ENCODE measurements at regions not wholly inside any gene's neighbourhood (a gene's known extent, or its start where the extent isn't known, plus 50 kb on each side); places are given as distances from the start of the nearest gene placed in this dataset.
"Not testable (repeated sequence)": the region's sequence is repeated elsewhere in the genome, so short reads cannot be mapped to it uniquely, and the experiment has no call there.

GRCh38 chr9:75462866-75463265, 374.6 kb downstream of the OSTF1 start:
- no peak for DNase-seq

GRCh38 chr9:75463871-75464270, 375.6 kb downstream of the OSTF1 start:
- no peak for DNase-seq

GRCh38 chr9:75464726-75465125, 376.4 kb downstream of the OSTF1 start:
- no peak for DNase-seq

DNA sequence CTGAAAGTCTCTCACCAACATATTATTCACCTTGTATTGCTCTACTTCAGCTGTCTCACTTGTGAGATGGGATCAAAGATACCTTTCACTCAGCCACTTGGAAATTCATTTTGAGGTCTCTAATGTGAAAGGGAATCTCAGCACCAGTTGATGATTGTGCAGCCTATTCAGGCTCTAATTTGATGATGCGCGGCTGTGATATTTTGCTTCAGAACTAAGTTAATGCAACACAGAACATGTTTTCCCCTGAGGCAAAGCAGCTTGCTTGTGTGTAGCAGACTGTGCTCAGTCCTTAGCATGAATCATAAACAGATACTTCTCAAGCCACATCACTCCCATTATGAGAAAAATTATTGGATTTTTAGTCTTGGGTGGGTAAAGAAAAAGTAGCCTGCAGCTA, 378.8 kb downstream of the OSTF1 start:
- DNase-seq = no peak

DNA sequence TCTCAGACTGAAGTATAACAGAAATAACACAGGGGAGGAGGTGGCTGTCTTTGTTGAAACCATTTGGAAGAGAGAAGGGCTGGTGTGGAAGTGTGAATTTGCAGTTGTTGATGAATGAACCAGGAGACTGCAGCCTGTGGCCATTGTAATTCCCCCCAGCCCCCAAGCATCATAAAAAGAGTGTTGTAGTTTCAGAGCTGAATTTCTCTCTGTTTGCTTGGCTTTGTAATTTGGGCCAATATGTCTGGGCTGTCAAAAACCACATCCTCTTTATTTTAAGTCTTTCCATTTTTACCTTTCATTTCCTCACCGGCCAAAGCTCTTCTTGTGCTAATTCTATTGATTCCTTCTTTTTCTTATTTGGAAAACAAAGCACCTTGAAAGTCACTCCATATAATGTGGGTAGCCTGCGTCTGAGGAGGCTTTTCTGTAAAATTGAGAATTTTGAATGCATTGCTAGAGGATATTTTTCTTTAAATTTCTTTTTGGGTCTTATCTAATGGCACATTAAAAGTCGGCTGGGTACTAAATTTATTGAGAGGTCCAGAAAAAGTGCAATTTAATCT, 383.3 kb downstream of the OSTF1 start:
- DNase-seq = no peak

DNA sequence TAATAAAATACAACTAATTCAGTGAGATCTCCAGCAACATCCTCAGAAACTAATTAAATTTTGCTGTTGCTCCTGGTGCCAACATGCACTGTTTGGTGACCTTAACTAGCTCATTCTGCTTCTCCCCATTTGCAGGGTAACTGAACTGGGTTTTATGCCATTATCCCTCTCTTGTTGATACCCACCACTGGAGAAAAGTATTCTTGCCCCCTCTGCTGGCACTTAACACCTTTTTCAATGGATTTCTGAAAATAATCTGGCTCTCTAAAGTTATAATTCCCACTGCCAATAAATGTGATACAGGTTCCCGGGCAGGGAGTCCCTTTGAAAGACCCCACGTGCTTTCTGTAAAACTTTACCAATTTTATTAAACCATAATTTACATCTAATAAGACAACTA, 394.3 kb downstream of the OSTF1 start:
- no peak for DNase-seq

GRCh38 chr9:75483636-75484035, 395.3 kb downstream of the OSTF1 start:
- DNase-seq = no peak

- DNase-seq = no peak
Measured at GRCh38 chr9:75487856-75488718, 399.8 kb downstream of the OSTF1 start.

DNA sequence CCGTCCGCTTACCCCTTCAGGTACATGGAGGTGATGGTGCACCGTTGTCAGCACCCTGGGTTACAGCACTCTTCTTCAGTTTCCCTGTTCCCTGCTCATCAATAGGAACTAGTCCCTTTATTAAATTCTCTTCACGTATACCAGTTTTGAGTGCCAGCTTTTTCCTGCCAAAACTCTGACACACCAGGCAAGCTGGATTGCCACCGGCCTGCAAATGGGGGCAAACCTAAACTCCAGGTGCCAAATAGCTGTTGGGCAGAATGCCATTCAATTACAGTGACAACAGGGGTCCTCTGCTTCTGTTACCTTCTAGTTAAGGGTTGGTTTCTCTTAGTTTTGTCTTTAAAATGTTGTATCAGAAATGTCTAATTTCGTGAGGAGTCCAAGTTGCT, 400.4 kb downstream of the OSTF1 start:
- no peak for DNase-seq

- no peak for DNase-seq
Measured at GRCh38 chr9:75490326-75490725, 400.1 kb upstream of the PCSK5 start.

GRCh38 chr9:75491533-75491932, 398.9 kb upstream of the PCSK5 start:
- DNase-seq = no peak

DNA sequence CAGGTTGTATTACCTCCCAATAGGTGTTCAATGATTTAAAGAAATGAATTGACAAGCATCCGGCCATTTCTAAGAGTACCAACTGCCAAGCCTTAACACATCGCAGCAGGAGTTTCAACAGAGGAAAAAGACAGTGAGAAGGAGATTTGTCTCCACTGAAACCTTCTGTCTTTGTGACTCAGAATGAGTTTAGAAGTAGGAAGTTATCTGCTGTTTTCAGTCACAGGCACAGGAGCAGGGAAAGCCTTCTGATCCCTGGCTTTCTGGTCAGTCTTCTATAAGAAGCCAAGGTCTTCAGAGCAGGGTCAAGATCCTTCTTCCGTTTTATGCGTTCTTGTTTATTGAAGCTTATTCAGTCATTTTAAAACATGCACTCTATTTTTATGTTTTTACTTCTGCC, 390.7 kb upstream of the PCSK5 start:
- DNase-seq = no peak

DNA sequence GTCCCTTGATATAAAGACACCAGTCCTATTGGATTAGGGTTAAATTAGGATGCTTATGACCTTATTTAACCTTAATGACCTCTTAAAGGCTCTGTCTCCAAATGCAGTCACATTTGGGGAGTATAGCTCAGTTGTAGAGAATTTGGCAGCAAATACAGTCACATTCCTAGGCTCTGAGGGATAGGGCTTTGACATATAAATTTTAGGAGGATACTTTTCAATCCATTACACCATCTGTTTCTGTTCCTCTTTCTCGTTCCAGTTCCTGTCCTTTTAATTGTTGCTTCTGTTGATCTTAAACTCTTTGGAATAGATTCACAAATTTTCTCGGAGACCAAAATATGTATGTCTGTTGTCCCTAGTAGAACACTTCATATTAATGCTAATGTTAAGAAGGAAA, 390.0 kb upstream of the PCSK5 start:
- no peak for DNase-seq

GRCh38 chr9:75500940-75501339, 389.5 kb upstream of the PCSK5 start:
- not testable (repeated sequence) for DNase-seq

DNA sequence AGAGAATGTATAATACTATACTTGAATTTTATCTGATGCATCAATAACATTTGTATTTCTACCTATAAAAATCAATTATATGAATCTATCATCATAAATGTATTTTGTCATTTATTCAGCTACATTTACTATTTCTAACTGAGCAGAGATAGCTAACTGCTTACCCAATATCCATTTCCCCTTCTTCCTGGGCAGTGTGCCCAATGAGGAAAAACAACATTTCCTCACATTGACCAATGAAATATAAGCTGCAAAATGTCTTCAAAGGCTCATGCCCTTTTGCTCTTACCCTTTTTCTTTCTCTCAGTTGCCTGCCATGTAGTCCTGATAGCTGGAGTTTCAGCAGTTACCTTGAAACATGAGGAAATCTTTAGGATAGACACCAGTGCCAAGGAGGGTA, 385.8 kb upstream of the PCSK5 start:
- no peak for DNase-seq

GRCh38 chr9:75505654-75506053, 384.8 kb upstream of the PCSK5 start:
- no peak for DNase-seq

DNA sequence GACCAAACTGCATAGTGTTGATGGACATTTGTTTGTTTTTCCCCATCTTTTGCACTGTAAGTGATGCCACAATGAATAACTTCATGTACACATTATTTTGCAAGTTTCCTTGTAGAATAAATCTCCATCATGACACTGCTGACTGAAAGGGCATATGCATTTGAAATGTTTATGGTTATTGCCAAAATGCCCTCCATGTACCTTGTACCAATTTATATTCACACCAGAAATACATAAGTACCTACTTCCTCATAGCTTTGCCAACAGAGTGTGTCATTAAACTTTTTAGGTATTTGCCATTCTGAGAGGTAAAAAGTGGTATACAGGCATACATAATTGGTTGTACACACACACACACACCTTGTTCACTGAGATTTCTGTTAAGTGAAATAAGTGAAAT, 361.0 kb upstream of the PCSK5 start:
- no peak for DNase-seq

GRCh38 chr9:75531588-75531987, 358.9 kb upstream of the PCSK5 start:
- DNase-seq = no peak

GRCh38 chr9:75532233-75533050, 358.0 kb upstream of the PCSK5 start:
- no peak for DNase-seq

DNA sequence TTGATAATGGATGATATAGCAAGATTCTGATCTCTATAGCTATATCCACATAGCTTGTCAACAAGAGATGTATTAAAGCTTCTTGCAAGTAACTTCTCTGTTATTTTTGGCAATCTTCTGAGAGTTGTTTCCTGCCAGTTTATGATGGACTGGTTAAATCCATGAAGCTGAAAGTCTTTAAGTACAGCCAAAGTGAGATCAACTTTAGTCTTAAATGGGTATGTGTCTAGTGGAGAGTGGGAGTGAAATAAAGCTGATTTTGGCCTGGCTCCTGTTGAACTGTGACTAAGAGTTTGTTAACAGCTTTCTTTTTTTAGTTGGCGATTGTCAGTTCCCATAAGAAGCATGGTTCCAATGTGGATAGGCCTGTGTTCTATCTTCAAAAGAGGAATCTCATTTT, 350.9 kb upstream of the PCSK5 start:
- no peak for DNase-seq

DNA sequence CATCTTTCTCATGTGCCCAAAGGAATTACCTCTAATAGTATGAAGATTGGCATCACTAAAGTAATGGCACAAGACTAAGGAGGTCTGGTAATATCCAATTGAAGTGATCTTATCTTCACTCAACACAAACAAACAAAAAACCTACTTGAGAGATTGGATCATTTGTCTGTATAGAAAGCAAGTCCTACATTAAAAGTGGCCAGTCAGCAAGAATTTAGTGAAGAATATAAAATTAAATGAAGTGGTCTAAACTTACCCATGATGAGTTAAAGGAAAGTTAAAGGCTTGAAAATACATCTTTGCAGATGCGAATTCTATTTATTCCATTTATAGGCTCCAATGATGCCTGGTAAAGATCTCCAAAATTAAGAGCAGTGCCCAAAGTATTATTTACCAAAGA, 350.3 kb upstream of the PCSK5 start:
- no peak for DNase-seq

- no peak for DNase-seq
Measured at GRCh38 chr9:75541734-75542133, 348.7 kb upstream of the PCSK5 start.

- DNase-seq = no peak
Measured at GRCh38 chr9:75544815-75545214, 345.7 kb upstream of the PCSK5 start.

DNA sequence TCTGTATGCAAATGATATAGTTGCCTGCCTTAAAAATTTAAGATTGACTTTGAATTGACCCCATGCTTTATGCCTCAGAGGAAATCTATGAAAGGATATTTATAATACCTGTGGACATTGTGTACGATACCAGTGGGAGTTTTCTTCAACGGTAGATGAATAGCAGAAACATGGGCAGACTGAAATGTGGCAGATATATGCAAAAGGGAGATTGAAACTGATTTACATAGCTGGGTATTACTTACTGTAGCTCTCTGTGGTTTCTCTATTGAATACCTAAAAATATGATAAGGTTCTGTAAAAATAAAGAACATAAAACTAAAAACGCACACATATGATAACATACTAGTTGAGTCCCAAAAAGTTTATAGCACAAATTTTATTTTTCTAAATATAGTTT, 345.2 kb upstream of the PCSK5 start:
- DNase-seq = no peak
